Calu3 (cell line): ENCODE measurements at regions not wholly inside any gene's neighbourhood (a gene's known extent, or its start where the extent isn't known, plus 50 kb on each side); places are given as distances from the start of the nearest gene placed in this dataset.

Experiments
- BruUV-seq: library from RNA; stranded (reverse); fragments of 400-500 nt; replicated peaks from 2 replicates; lab custom pipeline; 2021; lab: Mats Ljungman, UMichigan
- CTCF ChIA-PET: fragments of 300-600 bp; sonication (Branson Sonifier 250); formaldehyde crosslinking; loops from one replicate; lab custom pipeline; 2022; ENCODE audit warnings: antibody characterized with exemption; lab: Charles Lee
- DNase-seq: peaks from one replicate; pipeline ENCODE4 v3.0.0; 2022
- H3K27ac Mint-ChIP-seq: one replicate; pipeline ENCODE4 v1.8.0; 2022; ENCODE audit warnings: mixed read lengths; ENCODE audit not compliant: unreplicated experiment
- H3K27me3 Mint-ChIP-seq: one replicate; pipeline ENCODE4 v1.8.0; 2022; ENCODE audit warnings: mixed read lengths; ENCODE audit not compliant: unreplicated experiment
- H3K36me3 Mint-ChIP-seq: one replicate; pipeline ENCODE4 v1.8.0; 2022; ENCODE audit warnings: mild to moderate bottlenecking, moderate library complexity, mixed read lengths; ENCODE audit not compliant: insufficient read depth, unreplicated experiment
- H3K4me1 Mint-ChIP-seq: one replicate; pipeline ENCODE4 v1.8.0; 2022; ENCODE audit warnings: mild to moderate bottlenecking, low read depth, mixed read lengths; ENCODE audit not compliant: unreplicated experiment
- H3K4me3 Mint-ChIP-seq: one replicate; pipeline ENCODE4 v1.8.0; 2022; ENCODE audit warnings: mild to moderate bottlenecking, low read depth, moderate library complexity, mixed read lengths; ENCODE audit not compliant: unreplicated experiment
- H3K9me3 Mint-ChIP-seq: one replicate; pipeline ENCODE4 v1.8.0; 2022; ENCODE audit warnings: low read depth, mixed read lengths; ENCODE audit not compliant: unreplicated experiment
- CTCF ChIP-seq: fragments of 200-600 bp; IDR thresholded peaks from one replicate; pipeline ENCODE4 v1.8.0; 2022; ENCODE audit warnings: antibody characterized with exemption; ENCODE audit not compliant: unreplicated experiment
- intact Hi-C: fragments of 100-400 bp; cut with micrococcal nuclease; formaldehyde crosslinking; loops from one replicate; pipeline ENCODE4 v1.10.0; 2022; ENCODE audit not compliant: unreplicated experiment

DNA sequence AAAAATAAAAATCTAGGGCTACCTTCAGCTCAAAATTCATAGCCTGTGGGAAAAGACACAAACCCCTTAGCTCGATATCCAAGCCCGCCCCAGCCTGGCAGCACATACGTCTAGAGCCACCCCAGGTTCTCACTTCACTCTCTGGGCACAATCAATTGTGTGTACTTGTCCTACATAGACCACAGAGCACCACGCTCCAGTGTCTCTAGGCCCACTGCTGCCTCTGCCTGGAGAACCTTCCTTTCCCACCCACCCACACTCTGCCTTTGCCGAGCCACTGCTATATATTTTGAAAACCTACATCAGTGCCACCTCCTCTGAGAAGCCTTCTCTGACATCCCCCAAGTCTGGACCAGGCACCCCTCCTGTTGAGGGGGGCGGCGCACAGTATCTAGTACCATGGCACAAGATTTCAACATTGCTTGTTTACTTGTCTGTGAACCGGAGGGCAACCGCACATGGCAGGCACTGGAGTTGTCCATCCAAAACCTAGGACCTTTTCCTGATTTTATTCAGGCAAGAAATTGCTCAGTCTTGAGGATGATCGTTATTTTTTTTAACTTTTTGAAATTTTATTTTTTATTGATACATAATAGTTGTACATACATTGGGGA is 141.5 kb downstream of the UNC5CL start:
- no peaks in the 10 kb centered on the region for H3K36me3 Mint-ChIP-seq
- CTCF ChIA-PET = no interaction called here
- intact Hi-C loops = no loop called here
- H3K4me3 Mint-ChIP-seq = no peak overlapping the region
- peaks cover 14% of the 10 kb centered on the region for H3K27me3 Mint-ChIP-seq
- H3K4me1 Mint-ChIP-seq = no peaks in the 10 kb centered on the region
- no peaks in the 10 kb centered on the region for H3K9me3 Mint-ChIP-seq
- no peak for TF ChIP-seq CTCF
- BruUV-seq = no TSS peak
- DNase-seq = no peak
- H3K27ac Mint-ChIP-seq = no peak overlapping the region

DNA sequence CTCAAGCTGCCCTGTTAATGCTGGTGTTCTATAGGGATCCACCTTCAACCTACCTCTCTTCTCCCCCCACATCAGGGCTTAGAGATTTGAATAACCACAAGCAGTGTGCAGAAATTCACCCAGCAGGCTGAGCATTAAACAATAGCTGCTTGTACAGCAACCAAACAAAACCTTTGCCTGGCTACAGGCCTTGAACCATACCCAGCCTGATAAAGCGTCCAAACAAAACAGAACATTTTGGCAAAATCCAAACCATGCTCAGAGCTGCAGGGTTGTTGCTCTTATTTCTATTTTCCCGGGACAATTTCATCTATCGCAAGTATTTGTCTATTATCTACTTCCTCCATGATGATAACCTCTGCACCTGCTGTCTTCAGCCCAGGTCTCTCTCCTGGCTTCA is 142.3 kb downstream of the UNC5CL start:
- DNase-seq = no peak
- Mint-ChIP-seq H3K27ac (no peak overlapping the region), H3K4me3 (no peak overlapping the region), H3K4me1 (no peaks in the 10 kb centered on the region), H3K36me3 (no peaks in the 10 kb centered on the region), H3K27me3 (peaks cover 22% of the 10 kb centered on the region), H3K9me3 (no peaks in the 10 kb centered on the region)
- CTCF ChIA-PET = no interaction called here
- intact Hi-C loops = no loop called here
- no peak for TF ChIP-seq CTCF
- no TSS peak for BruUV-seq

GRCh38 chr6:40894962-40895799 is 143.8 kb downstream of the UNC5CL start:
- CTCF ChIA-PET = interaction anchor here (0.8 to 1.9 kb wide), 7 partner anchors 17 to 287 kb away, joined by 3 to 12 read pairs (median 3); partner anchors contain the start of gene UNC5CL
- no peak overlapping the region for H3K27ac Mint-ChIP-seq
- H3K9me3 Mint-ChIP-seq = no peaks in the 10 kb centered on the region
- no peaks in the 10 kb centered on the region for H3K36me3 Mint-ChIP-seq
- TF ChIP-seq CTCF = peak; percentile 71
- H3K4me1 Mint-ChIP-seq = no peaks in the 10 kb centered on the region
- peaks cover 30% of the 10 kb centered on the region for H3K27me3 Mint-ChIP-seq
- BruUV-seq = no TSS peak
- H3K4me3 Mint-ChIP-seq = no peak overlapping the region
- intact Hi-C loops = loop anchor here (2.0 kb wide), 3 partner anchors 18 to 170 kb away; no protein-coding TSS in a partner anchor
- peak; percentile 74 for DNase-seq

GRCh38 chr6:40893021-40893420 is 146.0 kb downstream of the UNC5CL start:
- no peak for TF ChIP-seq CTCF
- CTCF ChIA-PET = interaction anchor here (0.6 to 1.9 kb wide), 3 partner anchors 19 to 136 kb away, joined by 3 to 12 read pairs (median 3); no protein-coding TSS in a partner anchor
- no peak for DNase-seq
- intact Hi-C loops = no loop called here
- Mint-ChIP-seq H3K4me1 (no peaks in the 10 kb centered on the region), H3K36me3 (no peaks in the 10 kb centered on the region), H3K27me3 (peaks cover 36% of the 10 kb centered on the region), H3K9me3 (no peaks in the 10 kb centered on the region), H3K4me3 (no peak overlapping the region), H3K27ac (no peak overlapping the region)
- no TSS peak for BruUV-seq
